IPS-NIHi11 (cell line): ENCODE measurements at regions not wholly inside any gene's neighbourhood (a gene's known extent, or its start where the extent isn't known, plus 50 kb on each side); places are given as distances from the start of the nearest gene placed in this dataset.

Experiments
- DNase-seq: peaks from one replicate; pipeline ENCODE4 v3.0.0; 2012; ENCODE audit warnings: mixed read lengths, low spot score

- DNase-seq, result no peak
Observed at GRCh38 chr20:61002090-61002489, 250.0 kb upstream of the CDH4 start.

DNA sequence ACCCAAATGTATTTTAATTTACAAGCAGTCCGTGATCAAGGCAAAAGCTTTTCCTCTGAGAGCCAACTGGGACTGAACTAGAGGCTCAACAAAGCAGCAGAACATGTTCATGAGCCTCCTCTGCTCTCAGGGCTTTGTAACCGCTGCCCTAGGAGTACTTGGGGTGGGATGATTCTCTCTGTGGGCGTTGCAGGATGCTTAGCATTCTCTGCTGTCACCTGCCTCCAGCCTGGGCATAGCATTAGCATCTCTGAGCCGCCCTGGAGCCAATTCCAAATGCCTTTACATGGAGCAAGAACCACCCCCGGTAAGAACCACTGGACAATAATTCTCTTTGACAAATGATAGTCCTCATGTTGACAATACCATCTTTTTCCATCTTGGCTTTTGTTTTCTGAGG lies 237.6 kb upstream of the CDH4 start:
- DNase-seq, result peak; percentile 51

DNA sequence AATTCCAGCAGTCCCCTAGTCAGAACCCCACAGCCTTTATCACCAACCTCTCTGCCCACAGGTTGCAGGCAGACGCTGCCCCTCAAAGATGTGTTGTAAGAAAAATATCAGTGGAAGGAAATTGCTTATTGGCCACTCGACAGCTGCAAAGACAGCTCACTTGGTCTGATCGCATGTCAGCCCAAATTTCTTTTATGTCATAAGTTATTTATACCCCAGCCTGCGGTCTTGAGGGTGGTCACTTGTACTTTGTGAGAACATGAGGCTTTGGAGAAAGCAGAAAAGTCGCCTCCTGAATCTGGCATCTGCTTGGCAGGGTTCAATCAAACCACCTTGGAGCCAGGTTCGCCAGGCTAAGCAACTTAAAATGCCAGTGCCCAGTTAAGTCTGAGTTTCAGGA lies 236.5 kb upstream of the CDH4 start:
- DNase-seq, result no peak

- DNase-seq, result no peak
Observed at GRCh38 chr20:61019322-61019721, 232.7 kb upstream of the CDH4 start.

DNA sequence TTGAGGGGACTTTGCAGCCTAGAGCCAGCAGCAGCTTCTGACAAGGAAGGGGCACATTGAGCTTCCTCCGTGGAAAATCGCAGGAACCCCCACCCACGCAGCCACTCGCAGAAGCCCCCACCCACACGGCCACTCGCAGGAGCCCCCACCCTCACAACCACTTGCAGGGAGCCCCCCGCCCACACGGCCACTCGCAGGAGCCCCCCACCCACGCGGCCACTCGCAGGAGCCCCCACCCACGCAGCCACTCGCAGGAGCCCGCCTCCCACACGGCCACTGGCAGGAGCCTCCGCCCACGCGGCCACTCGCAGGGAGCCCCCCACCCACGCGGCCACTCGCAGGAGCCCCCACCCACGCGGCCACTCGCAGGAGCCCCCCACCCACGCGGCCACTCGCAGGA lies 228.4 kb upstream of the CDH4 start:
- no peak for DNase-seq

GRCh38 chr20:61024390-61024789 lies 227.7 kb upstream of the CDH4 start:
- no peak for DNase-seq

DNA sequence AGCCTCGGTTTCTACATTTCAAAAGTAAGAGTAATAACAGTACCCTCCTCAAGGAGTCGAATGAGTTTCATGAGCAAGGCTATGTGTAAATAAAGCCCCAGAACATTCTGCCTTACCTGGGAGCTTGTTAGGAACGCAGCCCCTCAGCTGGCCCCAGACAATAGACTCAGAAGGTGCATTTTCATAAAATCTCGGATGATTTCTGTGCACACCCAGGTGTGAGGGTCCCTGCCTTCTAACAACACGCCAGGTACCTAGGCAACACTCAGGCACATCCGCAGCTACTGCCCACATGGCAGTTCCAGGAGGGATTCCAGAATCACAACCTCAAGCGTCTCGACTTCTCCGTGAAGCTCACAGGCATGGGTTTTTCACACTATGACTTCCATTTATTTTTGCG lies 226.5 kb upstream of the CDH4 start:
- DNase-seq, result no peak

DNA sequence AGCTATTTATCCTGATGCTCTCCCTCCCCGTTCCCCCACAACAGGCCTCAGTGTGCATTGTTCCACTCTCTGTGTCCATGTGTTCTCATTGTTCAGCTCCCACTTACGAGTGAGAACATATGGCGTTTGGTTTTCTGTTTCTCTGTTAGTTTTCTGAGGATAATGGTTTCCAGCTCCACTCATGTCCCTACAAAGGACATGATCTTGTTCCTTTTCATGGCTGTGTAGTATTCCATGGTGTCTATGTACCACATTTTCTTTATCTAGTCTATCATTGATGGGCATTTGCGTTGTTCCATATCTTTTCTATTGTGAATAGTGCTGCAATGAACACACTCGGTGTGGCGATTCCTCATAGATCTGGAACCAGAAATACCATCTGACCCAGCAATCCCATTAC lies 225.9 kb upstream of the CDH4 start:
- no peak for DNase-seq

DNA sequence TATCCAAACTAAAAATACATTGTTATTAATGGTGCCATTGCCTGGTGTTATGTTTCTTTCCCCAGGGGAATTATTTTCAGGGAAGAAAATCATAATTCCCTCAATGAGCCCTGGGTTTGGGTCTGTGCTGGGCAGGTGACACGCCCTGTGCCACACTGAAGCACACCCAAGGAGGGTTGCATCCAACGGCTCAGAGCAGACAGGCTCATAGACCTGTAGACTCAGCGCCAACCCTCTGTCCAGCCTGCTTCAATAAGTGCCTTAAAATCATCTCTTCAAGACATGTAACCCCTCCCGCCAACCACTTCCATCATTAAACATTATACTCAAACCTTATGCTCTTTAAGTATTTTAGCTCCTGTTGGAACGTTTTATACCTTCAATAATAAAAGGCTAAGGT lies 225.3 kb upstream of the CDH4 start:
- no peak for DNase-seq

DNA sequence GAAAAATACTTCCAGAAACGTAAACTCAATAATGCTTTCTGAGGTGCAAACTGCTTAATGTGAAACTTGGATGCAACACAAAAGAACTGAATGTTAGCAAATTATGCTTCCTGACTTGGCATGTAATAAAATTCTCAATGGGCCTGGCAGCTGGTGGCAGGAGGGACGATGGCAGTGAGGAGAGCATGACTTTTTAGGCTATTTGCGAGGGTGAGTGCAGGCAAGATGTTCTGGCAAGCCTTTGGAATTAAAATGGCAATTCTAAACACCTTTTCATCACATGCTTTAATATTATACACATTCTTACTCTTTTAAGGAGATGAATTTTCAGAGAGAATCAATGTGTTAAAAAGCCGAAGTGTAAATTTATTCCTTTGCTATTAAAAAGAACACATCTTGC lies 224.8 kb upstream of the CDH4 start:
- DNase-seq, result no peak

- no peak for DNase-seq
Observed at GRCh38 chr20:61030130-61030529, 221.9 kb upstream of the CDH4 start.

DNA sequence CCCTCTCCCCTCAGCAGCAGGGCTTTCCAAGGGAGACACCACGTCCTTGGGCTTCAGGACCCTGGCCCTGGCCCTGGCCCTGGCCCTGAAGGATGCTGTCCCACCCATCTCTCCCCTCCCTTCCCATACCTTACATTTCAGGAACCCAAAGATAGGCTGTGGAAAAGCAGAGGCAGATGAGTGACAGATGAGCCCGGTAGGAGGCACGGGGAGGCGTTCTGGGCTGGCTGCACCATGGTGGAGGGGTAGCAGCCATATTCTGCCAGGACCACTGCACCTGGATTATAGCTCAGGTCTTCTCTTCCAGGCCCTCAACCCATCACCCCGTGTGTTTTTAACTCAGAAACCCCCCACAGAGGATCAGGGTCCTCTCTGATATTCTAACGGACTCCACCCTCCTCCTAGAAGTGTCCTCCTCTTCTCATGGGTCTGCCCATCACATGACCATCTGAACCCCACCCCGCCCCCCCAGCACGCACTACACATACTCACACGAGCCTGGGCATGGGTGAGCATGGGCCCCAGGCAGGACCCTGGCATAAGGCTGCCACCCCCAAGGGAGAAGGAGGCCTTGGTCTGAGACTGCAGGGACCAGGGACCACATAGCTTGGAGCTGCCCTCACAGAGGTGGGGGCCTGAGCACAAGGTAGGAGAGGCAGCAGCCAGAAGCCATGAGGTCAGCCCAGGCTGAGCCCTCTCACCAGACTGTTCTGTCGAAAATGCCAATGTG lies 220.8 kb upstream of the CDH4 start:
- no peak for DNase-seq

DNA sequence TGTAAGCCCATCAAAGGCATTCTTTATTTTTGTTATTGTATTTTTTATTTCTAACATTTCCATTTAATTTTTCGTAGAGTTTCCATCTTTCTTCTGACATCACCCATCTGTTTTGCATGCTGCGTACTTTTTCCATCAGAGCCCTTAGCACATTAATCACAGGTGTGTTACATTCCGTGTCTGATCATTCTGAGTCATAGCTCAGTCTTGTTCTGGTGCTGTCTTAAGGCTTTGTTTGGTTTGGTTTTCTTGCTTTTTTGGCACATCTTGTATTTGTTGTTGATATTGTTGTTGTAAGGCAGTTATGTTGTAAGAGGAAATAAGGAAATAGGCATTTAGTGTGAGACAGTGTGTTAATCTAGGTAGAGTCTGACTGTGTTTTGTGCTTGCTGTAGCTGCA lies 214.6 kb upstream of the CDH4 start:
- DNase-seq, result no peak

GRCh38 chr20:61041481-61041880 lies 210.6 kb upstream of the CDH4 start:
- DNase-seq, result no peak

GRCh38 chr20:61042506-61043385 lies 209.3 kb upstream of the CDH4 start:
- peak; percentile 50 for DNase-seq

GRCh38 chr20:61043681-61044080 lies 208.4 kb upstream of the CDH4 start:
- no peak for DNase-seq

- DNase-seq, result peak; percentile 51
Observed at GRCh38 chr20:61044499-61044898, 207.6 kb upstream of the CDH4 start.

DNA sequence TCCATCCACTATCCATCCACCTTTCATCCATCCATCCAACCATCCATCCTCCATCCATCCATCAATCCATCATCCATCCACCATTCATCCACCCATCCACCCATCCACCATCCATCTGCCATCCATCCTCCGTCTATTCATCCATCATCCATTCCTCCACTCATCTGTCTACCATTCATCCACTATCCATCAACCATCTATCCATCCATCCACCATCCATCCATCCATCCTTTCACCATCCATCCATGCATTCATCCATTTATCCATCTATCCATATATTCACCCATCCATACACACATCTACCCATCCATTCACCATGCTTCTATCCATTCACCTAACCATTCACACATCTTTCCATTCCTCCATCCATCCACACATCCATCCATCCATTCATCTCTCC lies 207.0 kb upstream of the CDH4 start:
- no peak for DNase-seq

- no peak for DNase-seq
Observed at GRCh38 chr20:61045876-61046585, 206.0 kb upstream of the CDH4 start.

- no peak for DNase-seq
Observed at GRCh38 chr20:61046721-61047351, 205.2 kb upstream of the CDH4 start.

GRCh38 chr20:61047515-61047914 lies 204.5 kb upstream of the CDH4 start:
- DNase-seq, result no peak

GRCh38 chr20:61048302-61048701 lies 203.8 kb upstream of the CDH4 start:
- no peak for DNase-seq
